ENCODE measurements at regions not wholly inside any gene's neighbourhood (a gene's known extent, or its start where the extent isn't known, plus 50 kb on each side); places are given as distances from the start of the nearest gene placed in this dataset.

DNA sequence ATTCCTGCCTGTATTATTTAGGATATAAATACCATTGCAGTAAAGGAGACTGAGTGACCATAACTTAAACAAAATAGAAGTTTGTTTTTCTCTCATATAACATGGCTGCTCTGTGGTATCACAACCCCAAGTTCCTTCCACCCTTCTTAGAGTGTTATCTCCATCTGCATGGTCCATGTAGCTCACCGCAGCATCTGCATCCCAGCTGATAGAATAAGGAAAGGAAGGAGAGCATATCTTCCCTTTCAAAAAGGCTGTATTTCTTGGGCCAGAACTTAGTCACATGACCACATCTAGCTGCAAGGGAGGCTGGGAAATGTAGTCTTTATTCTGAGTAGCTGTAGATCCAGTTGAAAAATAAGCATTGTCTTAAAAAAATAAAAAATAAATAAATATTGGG, 184.8 kb upstream of the NUDT4 start:
- no peak overlapping the region for H3K4me2 ChIP-seq (ENCODE audit: low read depth, low read length)
- H2AFZ ChIP-seq (replicated peaks; ENCODE audit: low read length, poor library complexity), result peak overlapping the region; percentile 16
- H3K4me3 ChIP-seq (ENCODE audit: insufficient read depth, low read depth, low read length), result no peak overlapping the region
- no peak overlapping the region for H4K5ac ChIP-seq (ENCODE audit: low read depth, low read length)
- no TSS peak for BruUV-seq (replicated peaks)
- WGBS, 2 experiments (ENCODE audit: extremely low coverage in 2 of 2, insufficient read length in 1 of 2), result no CpG with 5 or more reads among the region's 1 CpG
- H3K9me3 ChIP-seq (ENCODE audit: control insufficient read depth, insufficient read depth, low read length), result 0 out of 2 replicates have a peak, but pooled peaks cover 2% of the 10 kb centered on the region
- no peak overlapping the region; the same call in 1 of the 2 replicates for H4K91ac ChIP-seq (ENCODE audit: insufficient read depth, low read depth, low read length)
- no peak overlapping the region for H3K14ac ChIP-seq (replicated peaks; ENCODE audit: low read depth, low read length)
- H4K20me1 ChIP-seq (ENCODE audit: insufficient read depth, low read length), result no peaks in the 10 kb centered on the region
- ATAC-seq (ENCODE audit: low read depth) (no peak), DNase-seq (no peak)
- peaks cover 6% of the 10 kb centered on the region for H3K4me1 ChIP-seq (ENCODE audit: control insufficient read depth, insufficient read depth, low read length)
- H3K4ac ChIP-seq (ENCODE audit: low read depth, low read length), result no peak overlapping the region
- no peak overlapping the region for H2BK120ac ChIP-seq (ENCODE audit: low read depth, low read length)
- no peak overlapping the region for H3K23ac ChIP-seq (ENCODE audit: low read depth, low read length)
- H2BK15ac ChIP-seq (ENCODE audit: low read depth, low read length), result no peak overlapping the region
- in situ Hi-C loops (cut with MboI; ENCODE audit: low sequenced_read_pairs) (no loop called here), intact Hi-C loops (cut with micrococcal nuclease) (no loop called here), dilution Hi-C loops (cut with HindIII; ENCODE audit: low sequenced_read_pairs, unreplicated experiment) (no loop called here)
- H3K27ac ChIP-seq (ENCODE audit: insufficient read depth, low read length), result no peak overlapping the region
- POLR2A ChIA-PET (ENCODE audit: unreplicated experiment), result no interaction called here
- H3K27me3 ChIP-seq (ENCODE audit: control insufficient read depth, insufficient read depth, low read length), result no peaks in the 10 kb centered on the region
- no peak overlapping the region for H2AK9ac ChIP-seq (replicated peaks; ENCODE audit: low read depth, low read length, poor library complexity)
- H4K8ac ChIP-seq (ENCODE audit: low read depth in 2 of 2, low read length in 2 of 2), result peak overlapping the region in 1 of 2 experiments; percentile 68; a peak in 1 of 4 replicates
- no peak overlapping the region for H3K56ac ChIP-seq (ENCODE audit: extremely low read depth, insufficient read depth, low read length)
- CTCF ChIA-PET, result no interaction called here
- no peak overlapping the region for H2BK20ac ChIP-seq (ENCODE audit: low read depth, low read length)
- H2AK5ac ChIP-seq (ENCODE audit: low read depth, low read length), result no peak overlapping the region
- no peak overlapping the region for H3K9ac ChIP-seq (ENCODE audit: low read depth, low read length)
- TF ChIP-seq RAD21 (IDR thresholded peaks at IDR 0.05; ENCODE audit: low read length), result no peak
- TF ChIP-seq, protein P1, sequence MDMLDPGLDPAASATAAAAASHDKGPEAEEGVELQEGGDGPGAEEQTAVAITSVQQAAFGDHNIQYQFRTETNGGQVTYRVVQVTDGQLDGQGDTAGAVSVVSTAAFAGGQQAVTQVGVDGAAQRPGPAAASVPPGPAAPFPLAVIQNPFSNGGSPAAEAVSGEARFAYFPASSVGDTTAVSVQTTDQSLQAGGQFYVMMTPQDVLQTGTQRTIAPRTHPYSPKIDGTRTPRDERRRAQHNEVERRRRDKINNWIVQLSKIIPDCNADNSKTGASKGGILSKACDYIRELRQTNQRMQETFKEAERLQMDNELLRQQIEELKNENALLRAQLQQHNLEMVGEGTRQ (IDR thresholded peaks at IDR 0.05; ENCODE audit: low read depth, low read length), result peak; percentile 69
- TF ChIP-seq BHLHE40 (IDR thresholded peaks at IDR 0.05; ENCODE audit: low read depth, low read length), result no peak
- no peak for TF ChIP-seq RCOR1 (IDR thresholded peaks at IDR 0.05; ENCODE audit: insufficient replicate concordance, low read length)
- no peaks in the 10 kb centered on the region for H3K79me1 ChIP-seq (ENCODE audit: low read depth in 1 of 2, low read length in 2 of 2)
- 0 out of 2 replicates have a peak, but pooled peaks cover 1% of the 10 kb centered on the region for H3K9me1 ChIP-seq (ENCODE audit: insufficient read depth, low read length)
- no peak overlapping the region for H3K18ac ChIP-seq (ENCODE audit: low read depth, low read length)
- no peaks in the 10 kb centered on the region for H3K36me3 ChIP-seq (ENCODE audit: control insufficient read depth, insufficient read depth, low read length)
- H2BK5ac ChIP-seq (ENCODE audit: low read depth, low read length, poor library complexity, severe bottlenecking), result no peak overlapping the region

All from IMR-90 (cell line).